ES-I3 (cell line): ENCODE measurements at regions not wholly inside any gene's neighbourhood (a gene's known extent, or its start where the extent isn't known, plus 50 kb on each side); places are given as distances from the start of the nearest gene placed in this dataset.

Experiments
- H3K36me3 ChIP-seq: 2 replicates; pipeline ENCODE4 v1.6.1; 2013; ENCODE audit warnings: mild to moderate bottlenecking, low read length, control low read depth, moderate library complexity; ENCODE audit not compliant: insufficient read depth
- H3K4me1 ChIP-seq: 2 replicates; pipeline ENCODE4 v1.6.1; 2013; ENCODE audit warnings: mild to moderate bottlenecking, control low read depth, low read length; ENCODE audit not compliant: insufficient read depth
- H3K9ac ChIP-seq: 2 replicates; pipeline ENCODE4 v1.6.1; 2013; ENCODE audit warnings: low read depth, mild to moderate bottlenecking, low read length, moderate library complexity
- H3K9me3 ChIP-seq: 2 replicates; pipeline ENCODE4 v1.6.1; 2013; ENCODE audit warnings: mild to moderate bottlenecking, low read length, moderate library complexity; ENCODE audit not compliant: control insufficient read depth, insufficient read depth

DNA sequence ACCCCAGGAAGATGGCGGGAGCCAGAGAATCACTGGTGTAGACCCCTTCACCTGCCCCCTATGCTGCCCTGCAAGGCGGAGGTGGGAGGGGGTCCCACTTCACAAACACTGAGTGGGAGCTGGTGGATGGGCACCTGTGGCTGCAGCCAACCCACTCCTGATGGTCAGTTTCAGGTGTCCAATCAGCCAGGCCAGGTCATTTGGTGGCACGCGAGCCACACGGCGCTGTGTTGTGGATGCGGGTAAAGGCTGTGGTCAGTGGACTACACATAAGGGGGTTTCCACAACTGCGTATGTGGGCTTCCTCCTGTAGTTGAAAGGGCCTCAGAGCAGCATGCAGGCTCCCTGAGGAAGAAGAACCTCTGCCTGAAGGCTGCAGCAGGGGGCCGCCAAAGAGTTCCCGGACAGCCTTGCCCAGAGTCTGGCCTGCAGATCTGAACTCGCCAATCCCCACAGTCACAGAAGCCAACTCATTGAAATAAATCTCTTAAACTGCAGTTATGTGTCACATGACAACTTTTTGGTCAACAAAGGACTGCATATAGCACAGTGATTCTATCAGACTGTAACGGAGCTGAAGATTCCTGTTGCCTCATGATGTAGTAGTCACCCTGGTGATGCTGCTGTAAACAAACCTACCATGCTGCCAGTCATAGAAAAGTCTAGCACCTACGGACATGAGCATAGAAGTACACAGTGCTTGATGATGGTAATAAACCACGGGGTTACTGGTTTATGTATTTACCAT, 284.7 kb upstream of the IRX2 start:
- no peak overlapping the region for H3K9ac ChIP-seq
- no peaks in the 10 kb centered on the region for H3K9me3 ChIP-seq
- no peaks in the 10 kb centered on the region for H3K4me1 ChIP-seq
- H3K36me3 ChIP-seq = no peaks in the 10 kb centered on the region

DNA sequence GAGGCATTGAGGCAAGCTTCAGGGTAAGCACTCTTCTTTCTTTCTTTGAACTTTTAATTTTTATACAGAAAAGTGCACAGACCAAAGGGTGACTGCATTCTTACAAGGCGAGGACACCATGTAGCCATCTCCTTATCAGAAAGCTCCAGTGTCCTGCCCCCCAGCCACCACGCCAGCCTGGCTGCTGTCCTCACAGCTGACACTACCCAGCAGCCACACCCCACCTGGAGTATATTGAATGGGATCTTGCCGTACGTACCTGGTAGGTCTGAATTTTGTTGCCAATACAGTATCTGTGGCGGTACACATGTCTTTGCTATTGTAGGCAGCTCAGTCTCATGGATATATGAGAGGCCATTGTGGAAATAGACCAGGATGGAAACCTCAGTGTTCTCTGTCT, 284.0 kb upstream of the IRX2 start:
- Histone ChIP-seq H3K4me1 (no peaks in the 10 kb centered on the region), H3K9me3 (no peaks in the 10 kb centered on the region), H3K9ac (no peak overlapping the region), H3K36me3 (no peaks in the 10 kb centered on the region)

- Histone ChIP-seq H3K9me3 (no peaks in the 10 kb centered on the region), H3K36me3 (no peaks in the 10 kb centered on the region), H3K4me1 (no peaks in the 10 kb centered on the region), H3K9ac (no peak overlapping the region)
Measured at GRCh38 chr5:3034881-3035280, 283.4 kb upstream of the IRX2 start.

GRCh38 chr5:3034449-3034848, 283.0 kb upstream of the IRX2 start:
- no peaks in the 10 kb centered on the region for H3K4me1 ChIP-seq
- H3K36me3 ChIP-seq = no peaks in the 10 kb centered on the region
- H3K9me3 ChIP-seq = no peaks in the 10 kb centered on the region

DNA sequence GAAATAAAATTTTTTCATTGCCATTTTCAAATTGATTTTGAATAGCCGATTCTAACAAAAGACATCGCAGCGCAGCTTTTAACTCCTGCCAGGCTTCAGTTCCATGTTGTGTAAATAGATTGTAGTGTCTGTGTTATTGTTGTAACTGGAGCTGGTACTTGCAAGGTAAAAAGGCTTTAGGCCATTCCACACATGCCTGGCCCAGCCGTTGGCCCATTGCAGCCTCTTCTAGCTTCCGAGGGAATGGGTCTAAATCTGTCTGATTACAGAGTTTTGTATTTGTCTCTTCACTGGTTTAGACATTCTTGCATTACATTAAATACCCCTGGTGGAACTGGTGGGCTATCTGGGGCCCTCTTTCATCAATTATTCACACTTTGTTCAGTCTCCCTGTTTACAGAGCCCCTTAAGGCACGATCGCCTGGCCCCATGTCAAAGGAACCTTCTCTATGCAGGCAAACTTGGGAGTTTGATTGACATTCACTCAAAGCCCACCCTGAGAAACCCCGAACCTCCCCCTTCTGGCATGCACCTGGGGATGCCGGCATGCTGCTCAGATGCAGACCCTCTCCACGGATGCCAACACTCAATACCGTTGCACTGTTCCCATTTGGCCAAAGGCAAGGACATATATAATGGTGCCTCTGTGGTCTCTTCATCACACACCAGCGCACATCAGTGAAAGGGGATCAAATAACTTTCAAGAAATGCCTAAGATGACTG, 281.7 kb upstream of the IRX2 start:
- Histone ChIP-seq H3K9me3 (no peaks in the 10 kb centered on the region), H3K36me3 (no peaks in the 10 kb centered on the region), H3K9ac (no peak overlapping the region)

More at GRCh38 chr5:3034449-3034848, 283.0 kb upstream of the IRX2 start:
- no peak overlapping the region for H3K9ac ChIP-seq

DNA sequence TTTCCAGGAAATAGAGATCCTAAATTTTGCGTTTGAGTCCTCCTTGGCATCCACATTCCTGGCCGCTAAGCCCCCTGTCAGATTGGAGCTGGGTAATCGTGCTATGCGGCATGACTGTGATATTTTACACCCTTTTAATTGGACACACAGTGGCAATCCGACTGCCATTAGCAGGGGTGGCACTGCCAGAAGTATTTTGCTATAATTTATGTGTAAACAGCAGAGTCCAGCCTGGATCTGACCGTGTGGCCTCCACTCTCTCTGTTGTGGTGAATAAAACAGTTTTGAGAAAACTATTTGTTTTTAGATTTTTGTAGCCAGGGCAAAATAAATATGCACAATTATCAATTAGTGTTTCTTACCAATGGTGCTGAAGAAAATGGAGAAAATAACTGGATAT, 281.0 kb upstream of the IRX2 start:
- H3K9me3 ChIP-seq = no peaks in the 10 kb centered on the region
- no peaks in the 10 kb centered on the region for H3K4me1 ChIP-seq
- H3K36me3 ChIP-seq = no peaks in the 10 kb centered on the region
- H3K9ac ChIP-seq = no peak overlapping the region

More for the DNA sequence above, 281.7 kb upstream of the IRX2 start:
- no peaks in the 10 kb centered on the region for H3K4me1 ChIP-seq

DNA sequence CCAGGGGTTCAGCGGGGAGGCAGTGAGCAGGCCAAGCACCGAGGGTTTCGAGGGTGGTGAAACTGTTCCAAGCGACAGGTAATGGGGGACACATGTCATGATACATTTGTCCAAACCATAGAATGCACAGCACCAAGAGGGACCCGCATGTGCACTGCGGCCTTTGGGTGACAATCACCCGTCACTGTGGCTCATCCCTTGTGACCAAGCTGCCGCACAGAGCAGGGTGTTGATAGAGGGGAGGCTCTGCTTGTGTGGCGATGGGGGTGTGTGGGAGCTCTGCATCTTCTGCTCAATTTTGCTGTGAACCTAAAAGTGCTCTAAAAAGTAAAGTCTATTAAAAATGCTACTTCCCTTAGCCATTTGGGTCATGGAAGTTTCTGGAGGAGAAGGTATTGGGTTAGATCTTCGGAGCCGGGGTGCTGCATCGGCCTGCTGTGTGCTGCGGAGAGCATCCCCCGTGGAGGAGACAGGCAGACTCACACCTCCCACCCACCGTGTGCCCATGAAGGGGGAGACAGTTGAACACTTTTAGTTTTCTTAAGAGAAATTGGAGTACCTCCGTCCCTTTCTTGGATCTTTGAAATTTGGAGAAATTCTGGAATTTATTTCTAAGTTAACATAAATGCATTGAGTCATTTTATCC, 280.4 kb upstream of the IRX2 start:
- no peaks in the 10 kb centered on the region for H3K4me1 ChIP-seq
- no peaks in the 10 kb centered on the region for H3K36me3 ChIP-seq
- no peaks in the 10 kb centered on the region for H3K9me3 ChIP-seq
- H3K9ac ChIP-seq = no peak overlapping the region

DNA sequence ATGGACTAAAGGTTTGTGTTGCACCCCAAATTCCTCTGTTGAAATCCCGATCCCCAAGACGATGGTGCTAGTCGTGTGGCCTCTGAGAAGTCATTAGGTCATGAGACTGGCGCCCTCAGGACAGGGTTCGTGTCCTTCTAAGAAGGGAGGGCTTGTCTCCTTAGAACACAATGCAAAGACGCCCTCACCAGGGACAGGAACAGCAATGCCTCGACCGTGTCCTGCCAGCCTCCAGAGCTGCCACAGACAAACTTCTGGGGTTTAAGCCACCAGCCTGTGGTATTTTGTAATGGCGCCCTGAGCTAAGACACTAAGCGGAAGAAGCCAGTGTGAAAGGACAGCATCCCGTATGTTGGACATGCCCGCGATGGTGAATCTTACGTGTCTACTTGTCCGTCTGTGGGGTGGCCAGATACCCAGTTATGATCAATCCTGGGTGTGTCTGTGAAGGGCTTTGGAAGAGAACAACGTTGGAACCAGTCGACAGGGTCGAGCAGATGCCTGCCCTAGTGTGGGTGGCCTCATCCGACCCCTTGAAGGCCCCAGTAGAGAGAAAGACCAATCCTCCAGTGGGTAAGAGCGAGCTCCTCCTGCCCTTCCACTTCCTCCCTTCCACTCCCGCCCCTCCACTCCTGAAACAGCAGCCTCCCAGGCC, 279.2 kb upstream of the IRX2 start:
- Histone ChIP-seq H3K4me1 (no peaks in the 10 kb centered on the region), H3K36me3 (no peaks in the 10 kb centered on the region), H3K9ac (no peak overlapping the region), H3K9me3 (no peaks in the 10 kb centered on the region)

DNA sequence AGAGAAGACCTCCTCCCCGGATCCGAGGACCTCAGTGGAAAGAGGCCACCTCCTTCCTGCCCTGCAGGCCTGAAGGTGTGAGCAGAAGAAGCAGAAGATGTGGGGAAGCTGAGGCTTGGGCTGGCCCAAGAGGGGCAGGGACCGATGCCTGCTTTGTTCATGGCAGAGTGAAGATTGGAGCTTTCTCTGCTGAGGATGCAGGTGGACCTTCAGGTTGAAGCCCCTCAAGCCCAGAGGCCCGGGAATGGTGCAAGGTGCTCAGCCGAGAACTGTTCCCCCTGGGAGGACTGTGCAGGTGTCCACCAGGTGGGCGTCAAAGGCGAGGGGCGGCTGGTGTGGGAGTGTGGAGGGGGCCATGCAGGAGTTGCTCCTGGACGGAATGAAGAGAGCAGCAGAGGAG, 277.9 kb upstream of the IRX2 start:
- Histone ChIP-seq H3K36me3 (no peaks in the 10 kb centered on the region), H3K9me3 (no peaks in the 10 kb centered on the region), H3K9ac (no peak overlapping the region), H3K4me1 (no peaks in the 10 kb centered on the region)

- no peak overlapping the region for H3K9ac ChIP-seq
- no peaks in the 10 kb centered on the region for H3K4me1 ChIP-seq
Measured at GRCh38 chr5:3027866-3028635, 276.6 kb upstream of the IRX2 start.

DNA sequence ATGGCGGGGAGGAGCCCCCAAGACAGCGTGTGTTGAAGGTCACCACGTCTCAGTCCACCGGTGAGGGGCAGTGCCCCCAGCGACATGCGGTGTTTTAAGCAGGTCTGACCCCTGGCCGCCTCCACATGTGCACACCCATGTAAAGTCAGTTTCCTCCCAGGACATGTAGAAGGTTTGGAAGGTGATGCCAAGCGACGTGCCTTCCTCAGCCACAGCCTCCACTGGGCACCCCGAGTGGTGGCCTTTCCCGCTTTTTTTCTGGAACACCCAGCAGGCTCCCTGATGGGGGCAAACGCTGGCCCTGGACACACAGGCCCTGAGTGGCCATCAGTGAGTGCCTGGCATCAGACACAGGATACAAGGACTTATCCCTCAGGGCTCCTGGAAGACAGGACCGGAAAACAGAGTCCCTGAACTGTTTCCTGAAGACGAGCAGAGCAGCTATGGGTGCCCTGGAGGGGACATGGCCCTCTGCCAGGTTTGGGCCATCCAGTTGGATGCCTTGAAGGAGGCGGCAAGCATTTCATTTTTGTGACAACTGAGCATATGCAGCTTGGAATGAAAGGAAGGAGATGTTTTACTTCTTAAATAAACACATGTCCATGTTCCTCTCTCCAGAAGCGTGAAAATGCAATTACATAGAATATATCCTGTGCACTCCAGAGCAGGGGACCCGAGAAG, 275.8 kb upstream of the IRX2 start:
- H3K4me1 ChIP-seq = no peaks in the 10 kb centered on the region
- H3K36me3 ChIP-seq = no peaks in the 10 kb centered on the region
- no peaks in the 10 kb centered on the region for H3K9me3 ChIP-seq
- no peak overlapping the region for H3K9ac ChIP-seq

More at GRCh38 chr5:3027866-3028635, 276.6 kb upstream of the IRX2 start:
- Histone ChIP-seq H3K36me3 (no peaks in the 10 kb centered on the region), H3K9me3 (no peaks in the 10 kb centered on the region)

DNA sequence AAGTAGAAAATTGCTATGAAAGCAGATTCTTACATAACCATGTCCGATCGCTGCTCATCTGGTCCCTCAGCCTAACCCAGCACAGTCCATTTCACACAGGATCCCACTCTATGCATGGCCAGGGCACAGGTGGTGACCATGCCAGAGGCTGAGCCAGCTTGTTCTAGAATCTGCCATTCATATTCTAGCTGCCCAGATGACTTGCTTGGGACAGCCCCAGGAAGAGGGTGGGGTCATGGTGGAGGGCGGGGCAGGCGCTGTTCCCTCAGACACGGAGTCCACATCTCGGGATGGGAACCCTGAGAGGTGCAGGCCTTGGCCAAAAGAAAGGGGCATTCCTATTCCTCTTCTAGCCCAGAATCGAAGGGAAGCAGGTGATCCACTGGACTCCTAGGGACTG, 275.2 kb upstream of the IRX2 start:
- Histone ChIP-seq H3K36me3 (no peaks in the 10 kb centered on the region), H3K4me1 (no peaks in the 10 kb centered on the region), H3K9ac (no peak overlapping the region), H3K9me3 (no peaks in the 10 kb centered on the region)

DNA sequence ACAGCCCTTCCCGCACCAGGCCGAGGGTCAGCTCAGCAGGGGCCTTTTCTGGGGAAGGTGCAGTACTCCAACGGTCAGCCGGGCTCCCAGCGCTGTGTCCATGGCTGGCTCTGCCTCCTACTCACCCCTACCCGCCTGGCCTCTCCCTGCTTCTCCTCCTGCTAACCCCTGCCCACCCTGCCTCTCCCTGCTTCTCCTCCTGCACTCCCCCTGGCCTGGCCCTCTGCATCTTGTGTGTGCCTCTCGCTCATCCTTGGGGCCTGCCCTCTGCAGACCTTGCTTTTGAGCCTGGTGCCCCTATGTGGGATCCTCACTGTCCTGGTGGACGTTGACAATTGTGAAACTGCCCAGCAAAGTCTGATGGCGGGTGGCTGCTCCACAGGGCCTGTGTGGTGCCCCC, 274.6 kb upstream of the IRX2 start:
- Histone ChIP-seq H3K36me3 (no peaks in the 10 kb centered on the region), H3K9me3 (no peaks in the 10 kb centered on the region), H3K9ac (no peak overlapping the region), H3K4me1 (no peaks in the 10 kb centered on the region)
